Fibroblast of skin of right biceps (primary cell): ENCODE measurements at regions not wholly inside any gene's neighbourhood (a gene's known extent, or its start where the extent isn't known, plus 50 kb on each side); places are given as distances from the start of the nearest gene placed in this dataset.
"Not testable (repeated sequence)": the region's sequence is repeated elsewhere in the genome, so short reads cannot be mapped to it uniquely, and the experiment has no call there.

Experiments
- DNase-seq: peaks from one replicate; pipeline ENCODE4 v3.0.0-alpha.2; 2013

DNA sequence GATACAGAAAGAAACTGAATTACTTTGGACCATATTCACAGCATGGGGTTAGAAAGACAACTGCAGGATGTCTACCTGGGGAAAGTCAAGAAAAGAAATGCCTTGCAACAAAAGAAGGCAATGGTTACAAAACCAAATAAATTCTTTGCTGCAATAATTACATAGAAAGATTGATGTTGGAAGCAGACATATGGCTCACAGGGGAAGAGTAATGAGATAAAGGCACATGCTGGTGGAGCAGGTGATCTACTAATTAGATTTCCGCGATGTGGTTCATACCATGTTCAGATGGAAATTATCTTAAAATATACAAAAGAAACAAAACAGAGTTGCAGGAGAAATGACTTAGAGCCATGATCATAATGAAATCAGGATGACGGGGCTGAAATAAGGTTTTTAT is 718.8 kb upstream of the PKDCC start:
- no peak for DNase-seq

DNA sequence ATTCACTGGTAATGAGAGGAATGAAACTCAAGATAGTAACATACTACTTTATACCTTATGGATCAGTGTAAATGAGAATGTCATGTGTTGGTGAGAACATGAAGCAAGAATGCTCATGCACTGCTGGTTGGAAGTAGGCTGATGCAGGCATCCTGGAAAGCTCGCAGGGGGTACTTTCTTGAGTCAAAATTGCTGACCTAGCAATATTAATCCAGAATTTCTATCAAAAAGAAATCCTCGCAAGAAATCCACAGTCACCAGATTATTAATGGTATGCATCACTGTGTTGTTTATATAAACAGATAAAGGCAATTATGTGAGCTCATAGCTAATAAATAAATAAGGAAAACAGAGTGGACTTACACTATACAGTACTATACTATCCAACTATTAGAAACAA is 713.7 kb upstream of the PKDCC start:
- DNase-seq = no peak

DNA sequence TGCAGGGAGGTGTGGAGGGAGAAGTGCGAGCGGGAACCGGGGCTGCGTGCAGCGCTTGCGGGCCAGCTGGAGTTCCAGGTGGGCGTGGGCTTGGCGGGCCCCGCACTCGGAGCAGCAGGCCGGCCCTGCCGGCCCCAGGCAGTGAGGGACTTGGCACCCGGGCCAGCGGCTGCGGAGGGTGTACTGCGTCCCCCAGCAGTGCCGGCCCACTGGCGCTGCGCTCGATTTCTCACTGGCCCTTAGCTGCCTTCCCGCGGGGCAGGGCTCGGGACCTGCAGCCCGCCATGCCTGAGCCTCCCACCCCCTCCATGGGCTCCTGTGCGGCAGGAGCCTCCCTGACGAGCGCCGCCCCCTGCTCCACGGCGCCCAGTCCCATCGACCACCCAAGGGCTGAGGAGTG is 712.2 kb upstream of the PKDCC start:
- DNase-seq = not testable (repeated sequence)

DNA sequence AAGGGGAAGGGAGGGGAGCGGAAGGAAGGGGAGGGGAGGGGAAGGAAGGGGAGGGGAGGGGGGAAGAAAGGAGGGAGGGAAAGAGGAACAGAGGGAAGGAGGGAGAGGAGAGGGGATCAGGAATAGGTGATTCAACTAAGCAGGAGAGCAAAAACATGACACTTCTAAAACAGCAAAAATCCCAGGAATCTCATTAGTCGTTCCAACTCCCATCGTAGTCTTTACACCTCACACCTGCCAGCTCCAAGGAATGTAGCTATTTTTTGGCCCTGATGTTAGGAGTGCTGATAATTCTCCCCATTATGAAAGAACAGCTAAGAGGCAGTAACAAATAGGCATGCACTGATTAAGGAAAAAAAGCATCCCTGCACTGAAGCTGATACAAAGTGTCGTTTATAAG is 709.9 kb upstream of the PKDCC start:
- DNase-seq = no peak

DNA sequence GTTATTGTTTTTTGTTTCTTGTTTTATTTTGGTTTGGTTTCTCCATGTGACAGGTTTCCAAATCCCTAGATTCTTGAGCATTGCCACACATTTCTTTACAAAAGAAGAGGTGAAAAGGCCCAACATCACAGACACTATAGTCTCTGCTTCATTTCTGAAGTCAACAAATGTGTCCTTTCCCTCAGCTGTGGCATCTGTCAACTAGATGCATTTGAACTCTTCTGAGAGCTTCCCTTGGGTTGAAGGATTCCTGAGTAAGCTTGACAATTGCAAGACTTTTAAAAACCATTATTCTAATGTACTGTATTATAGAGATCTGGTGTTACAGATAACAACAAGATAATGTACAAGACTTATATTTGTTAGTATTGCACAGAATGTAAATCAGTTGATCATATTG is 703.3 kb upstream of the PKDCC start:
- DNase-seq = no peak

DNA sequence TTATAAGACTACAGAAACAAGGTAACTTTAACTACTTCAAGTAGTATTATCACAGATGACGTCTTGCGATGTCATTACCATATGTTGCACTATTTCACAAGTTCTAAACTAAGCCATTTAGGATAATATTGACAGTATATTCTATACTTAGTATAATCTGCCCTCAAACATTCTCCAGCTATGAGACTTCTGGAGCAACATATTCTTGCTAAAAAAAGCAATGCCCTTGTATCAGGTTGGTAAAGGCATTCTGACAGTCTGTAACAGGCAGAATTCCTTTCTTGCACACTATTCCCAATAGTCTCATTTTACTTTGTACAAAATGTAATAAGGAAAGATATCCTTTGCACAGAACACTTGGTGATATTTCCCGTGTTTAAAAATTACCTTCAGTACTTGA is 694.8 kb upstream of the PKDCC start:
- no peak for DNase-seq

DNA sequence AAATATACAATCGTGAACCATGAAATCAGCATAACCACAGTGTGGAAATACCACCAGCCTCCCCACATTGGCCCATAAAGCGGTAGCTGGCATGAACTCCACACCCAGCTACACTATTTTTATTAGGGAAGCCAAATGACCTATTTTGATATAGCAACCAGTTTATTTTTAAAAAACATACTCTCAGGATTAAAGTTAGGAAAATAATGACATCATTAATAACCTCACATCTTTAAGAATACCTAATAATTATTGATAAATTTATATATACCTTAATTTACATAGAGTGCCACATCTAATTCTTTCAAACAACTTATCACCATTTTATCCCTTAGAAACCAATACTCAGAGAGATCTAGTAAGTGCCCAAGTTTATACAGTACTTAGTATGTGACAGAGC is 692.0 kb upstream of the PKDCC start:
- no peak for DNase-seq

DNA sequence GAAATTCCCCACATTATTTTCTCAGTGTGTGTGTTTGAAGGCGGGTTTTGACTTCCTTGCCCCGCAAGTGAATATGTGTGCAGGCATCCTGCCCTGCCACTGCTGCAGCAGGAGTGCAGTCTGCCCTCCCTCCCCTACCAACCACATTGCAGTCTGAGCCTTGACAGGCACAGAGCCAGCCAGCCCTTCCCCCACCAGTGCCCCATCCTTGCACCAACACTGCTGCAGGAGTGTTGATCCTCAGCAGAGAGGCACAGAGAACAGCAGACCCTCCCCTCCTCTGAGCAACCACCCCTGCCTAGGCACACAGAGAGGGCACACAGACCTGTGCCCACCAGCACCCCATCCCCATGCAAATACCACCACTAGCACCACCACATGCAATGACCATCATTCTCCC is 683.0 kb upstream of the PKDCC start:
- DNase-seq = no peak

DNA sequence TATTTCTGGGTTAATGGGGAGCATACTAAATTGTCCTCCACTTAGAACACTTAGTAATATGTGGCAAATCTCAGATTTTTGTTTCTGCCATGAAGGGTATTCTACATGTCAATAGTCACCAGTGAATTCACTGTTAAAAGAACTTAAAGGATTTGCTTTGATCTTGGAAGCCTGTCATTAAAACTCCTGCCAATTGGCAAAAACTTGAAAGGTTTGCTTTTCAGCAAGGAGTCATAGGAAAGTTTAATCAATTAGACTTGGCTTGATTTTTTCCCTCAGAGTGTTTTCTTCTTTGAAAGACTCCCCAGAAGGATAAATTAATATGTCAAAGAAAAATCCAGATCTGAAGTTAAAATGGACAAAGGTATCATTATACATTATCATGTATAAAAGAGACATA is 671.9 kb upstream of the PKDCC start:
- no peak for DNase-seq

DNA sequence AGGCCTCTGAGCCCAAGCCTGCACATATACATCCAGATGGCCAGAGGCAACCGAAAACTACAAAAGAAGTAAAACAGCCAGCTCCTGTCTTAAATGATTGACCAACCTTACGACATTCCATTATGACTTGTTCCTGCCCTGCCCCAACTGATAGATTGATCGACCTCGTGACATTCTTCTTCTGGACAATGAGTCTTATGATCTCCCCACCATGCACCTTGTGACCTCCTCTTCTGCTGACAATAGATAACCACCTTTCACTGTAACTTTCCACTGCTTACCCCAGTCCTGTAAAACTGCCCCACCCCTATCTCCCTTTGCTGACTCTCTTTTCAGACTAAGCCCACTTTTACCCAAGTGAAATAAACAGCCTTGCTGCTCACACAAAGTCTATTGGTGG is 670.0 kb upstream of the PKDCC start:
- no peak for DNase-seq

DNA sequence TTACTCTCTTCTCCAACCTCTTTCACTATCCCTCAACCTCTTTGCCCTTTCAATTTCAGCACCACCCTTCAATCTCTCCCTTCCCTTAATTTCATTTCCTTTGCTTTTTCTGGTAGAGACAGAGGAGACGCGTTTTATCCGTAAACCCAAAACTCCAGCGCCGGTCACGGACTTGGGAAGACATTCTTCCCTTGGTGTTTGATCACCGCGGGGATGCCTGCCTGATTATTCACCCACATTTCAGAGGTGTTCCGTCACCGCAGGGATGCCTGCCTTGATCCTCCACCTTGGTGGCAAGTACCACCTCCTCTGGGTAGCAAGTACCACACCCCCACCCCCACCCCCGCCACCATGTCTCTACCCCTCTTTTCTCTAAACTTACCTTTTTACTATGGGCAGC is 669.4 kb upstream of the PKDCC start:
- DNase-seq = no peak

DNA sequence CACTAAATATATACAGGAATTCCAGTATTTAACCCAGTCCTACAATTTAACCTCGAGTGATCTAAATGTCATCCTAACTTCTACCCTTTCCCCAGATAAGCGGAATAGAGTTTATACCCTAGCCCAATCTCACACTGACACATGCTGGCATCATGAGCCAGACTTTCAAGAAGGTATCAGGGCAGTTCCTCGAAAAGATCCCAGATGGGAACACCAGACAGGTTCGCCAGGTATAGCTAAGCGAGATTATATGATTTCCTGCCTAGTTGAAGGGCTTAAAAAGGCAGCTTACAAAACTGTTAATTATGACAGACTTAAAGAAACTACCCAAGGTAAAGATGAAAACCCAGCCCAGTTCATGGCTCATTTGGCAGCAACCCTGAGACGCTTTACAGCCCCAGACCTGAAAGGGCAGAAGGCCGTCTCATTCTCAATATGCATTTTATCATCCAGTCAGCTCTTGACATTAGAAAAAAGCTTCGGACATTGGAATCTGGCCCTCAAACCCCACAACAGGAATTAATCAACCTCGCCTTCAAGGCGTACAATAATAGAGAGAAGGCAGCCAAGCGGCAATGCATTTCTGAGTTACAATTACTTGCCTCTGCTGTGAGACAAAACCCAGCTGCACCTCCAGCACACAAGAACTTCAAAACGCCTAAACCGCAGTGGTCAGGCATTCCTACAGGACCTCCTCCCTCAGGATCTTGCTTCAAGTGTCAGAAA is 668.2 kb upstream of the PKDCC start:
- DNase-seq = no peak

DNA sequence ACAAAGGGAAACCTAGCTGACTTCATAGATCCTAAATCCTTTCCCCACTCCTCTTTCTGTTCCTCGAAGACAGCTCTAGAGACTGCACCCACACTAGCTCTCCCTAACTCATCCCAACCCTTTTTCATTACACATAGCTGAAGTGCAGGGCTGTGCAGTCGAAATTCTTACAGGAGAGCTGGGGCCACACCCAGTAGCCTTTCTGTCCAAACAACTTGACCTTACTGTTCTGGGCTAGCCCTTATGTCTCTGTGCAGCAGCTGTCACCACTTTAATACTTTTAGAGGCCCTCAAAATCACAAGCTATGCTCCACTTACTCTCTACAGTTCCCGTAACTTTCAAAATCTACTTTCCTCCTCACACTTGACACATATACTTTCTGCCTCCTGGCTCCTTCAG is 666.1 kb upstream of the PKDCC start:
- DNase-seq = no peak

DNA sequence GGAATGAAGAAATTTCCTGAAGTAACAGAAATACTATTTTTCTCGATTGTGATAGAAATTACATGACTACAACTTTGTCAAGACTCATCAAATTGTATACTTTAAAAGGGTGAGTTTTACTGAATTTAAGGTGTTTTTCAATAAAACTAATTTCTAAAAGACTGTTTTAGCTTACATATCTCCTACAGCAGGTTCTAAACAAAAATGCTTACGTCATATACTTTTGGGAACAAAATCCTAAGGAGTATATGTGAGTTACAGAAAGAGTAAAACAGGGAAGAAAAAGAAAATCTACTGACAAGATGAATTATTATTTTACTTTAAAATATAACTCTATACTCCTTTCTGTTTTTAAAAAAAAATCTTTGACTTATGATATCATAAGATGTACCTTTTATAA is 660.3 kb upstream of the PKDCC start:
- no peak for DNase-seq

DNA sequence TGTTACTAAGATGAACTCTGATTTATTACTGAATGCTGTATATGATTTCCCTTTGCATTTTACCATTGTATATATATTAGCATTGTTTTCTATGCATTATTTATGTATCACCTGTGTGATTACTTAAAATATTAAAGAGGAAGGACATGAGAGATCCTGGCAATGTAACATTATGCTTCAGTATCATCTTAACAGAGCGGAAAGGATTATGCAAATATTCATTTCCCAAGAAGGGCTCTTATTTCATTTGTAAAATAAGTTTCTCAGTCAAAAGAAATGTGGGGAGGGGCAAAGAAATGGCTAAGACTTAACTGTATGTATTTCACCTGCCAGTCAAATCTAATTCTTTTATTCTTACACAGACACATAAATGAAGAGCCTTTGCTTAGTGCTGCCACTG is 654.2 kb upstream of the PKDCC start:
- DNase-seq = no peak

DNA sequence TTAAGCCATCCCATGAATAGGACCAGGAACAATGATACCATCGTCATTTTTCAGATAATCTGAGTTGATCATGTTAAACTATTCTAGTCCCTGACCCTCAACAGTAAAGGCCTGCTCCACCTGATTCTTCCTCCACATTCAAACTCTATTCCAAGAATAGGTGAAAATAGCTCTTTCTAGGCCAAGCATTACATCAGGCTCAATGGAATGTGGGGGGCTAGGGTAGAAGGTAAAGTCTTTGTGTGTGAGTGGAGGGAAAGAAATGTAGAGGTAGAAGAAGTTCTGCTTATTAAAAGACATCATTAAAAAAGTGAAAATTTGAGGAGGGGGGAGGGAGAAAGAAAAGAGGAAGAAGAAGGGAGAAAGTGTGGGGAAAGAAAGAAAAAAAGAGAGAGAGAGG is 653.3 kb upstream of the PKDCC start:
- DNase-seq = no peak

DNA sequence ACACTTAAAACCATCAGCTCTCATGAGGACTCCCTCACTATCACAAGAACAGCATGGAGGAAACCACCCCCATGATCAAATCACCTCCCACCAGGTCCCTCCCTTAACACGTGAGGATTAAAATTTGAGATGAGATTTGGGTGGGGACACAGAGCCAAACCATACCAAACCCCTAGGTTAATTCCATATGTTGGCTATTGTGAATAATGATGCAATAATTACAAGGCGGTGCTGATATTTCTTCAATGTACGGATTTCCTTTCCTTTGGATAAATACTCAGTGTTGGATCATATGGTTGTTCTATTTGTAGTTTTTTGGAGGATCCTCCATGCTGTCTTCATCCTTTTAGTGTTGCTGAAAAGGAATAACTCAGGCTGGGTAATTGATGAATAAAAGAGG is 652.1 kb upstream of the PKDCC start:
- DNase-seq = no peak

DNA sequence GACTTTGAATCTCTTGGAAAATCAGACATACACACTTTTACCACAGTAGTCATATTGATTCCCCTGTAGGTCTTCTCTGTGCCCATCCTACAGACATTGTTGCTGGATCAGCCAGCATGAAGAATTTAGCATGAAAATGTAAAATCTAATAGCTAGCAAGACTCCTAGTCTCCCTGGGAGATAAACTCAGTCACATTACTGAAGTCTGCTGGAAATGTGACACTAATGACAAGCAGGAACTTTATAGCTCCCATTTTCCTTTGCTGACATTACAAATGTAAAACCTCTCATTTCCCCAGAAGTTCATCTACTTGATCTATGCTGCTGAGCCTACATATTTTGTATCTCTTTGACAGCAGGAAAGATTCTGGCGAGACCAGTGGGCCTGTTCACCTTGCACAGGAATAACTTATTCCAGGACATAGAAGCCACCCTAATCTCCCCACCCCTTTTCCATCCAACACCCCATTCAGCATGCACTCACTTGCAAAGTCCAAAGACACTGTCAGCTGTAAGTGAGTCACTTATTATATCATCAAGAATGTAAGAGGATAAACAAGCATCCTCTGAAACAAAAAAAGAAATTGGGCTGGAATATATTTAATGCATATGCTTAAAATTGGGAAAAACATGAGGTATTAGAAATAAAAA is 648.3 kb upstream of the PKDCC start:
- DNase-seq = no peak

DNA sequence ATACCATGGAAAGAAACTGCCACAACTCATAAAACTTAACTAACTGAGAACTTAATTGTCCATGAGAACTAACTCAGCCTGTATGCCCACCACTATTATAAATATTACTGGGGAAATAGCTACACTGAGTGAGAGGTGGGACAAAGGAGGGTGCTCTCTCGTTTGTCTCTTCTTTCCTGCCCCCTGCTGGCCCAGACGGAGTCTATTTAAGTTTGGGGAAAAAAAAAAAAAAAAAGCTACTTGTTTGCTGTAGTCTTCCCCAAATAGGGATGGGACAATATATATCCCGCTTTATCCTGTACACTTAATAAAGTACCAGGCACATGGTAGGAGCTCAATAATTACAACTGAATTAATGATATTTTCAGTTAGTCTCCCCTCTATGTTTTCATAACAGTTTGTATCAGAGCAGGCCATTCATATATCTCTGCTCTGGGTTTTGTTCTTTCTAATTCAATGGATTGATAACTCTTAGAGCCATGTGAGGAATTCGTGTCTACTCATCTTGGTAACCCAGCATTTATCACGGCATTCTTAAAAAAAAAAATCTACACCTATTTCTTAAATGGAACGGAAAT is 647.6 kb upstream of the PKDCC start:
- DNase-seq = peak; percentile 16

DNA sequence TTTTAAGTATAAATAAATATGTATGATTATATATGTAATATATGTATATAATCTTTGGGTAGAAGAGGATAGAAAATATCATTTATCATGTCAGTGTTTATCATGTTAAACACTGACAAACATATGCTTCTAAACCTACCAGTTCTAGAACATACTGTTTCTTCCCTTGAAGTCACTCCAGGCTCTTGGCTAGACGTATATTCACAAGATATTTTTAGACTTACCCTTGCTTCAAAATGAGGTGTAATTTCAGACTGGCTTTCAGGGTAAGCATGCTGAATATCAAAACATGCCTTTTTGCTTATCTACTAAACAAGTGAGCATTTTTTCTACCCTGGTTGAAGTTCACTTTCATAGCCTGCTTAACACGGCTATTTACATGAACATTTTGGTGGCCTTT is 642.4 kb upstream of the PKDCC start:
- no peak for DNase-seq

DNA sequence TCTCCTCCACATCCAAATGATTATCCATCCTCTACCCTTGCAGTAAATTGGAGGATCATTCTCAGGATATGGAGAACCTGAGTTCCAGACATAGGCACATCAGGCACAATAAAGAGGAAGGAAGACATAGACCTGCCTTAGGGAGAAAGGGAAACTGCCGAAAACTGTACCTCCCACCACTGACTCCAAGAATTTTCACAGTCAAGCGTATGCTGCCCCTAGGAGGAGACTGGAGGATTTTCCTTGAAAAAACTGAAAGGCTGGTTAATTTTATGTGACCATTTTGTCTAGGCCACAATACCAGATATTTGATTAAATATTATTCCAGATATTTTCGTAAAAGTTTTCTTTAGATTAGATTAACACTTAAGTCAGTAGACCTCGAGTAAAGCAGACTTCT is 638.5 kb upstream of the PKDCC start:
- DNase-seq = no peak

DNA sequence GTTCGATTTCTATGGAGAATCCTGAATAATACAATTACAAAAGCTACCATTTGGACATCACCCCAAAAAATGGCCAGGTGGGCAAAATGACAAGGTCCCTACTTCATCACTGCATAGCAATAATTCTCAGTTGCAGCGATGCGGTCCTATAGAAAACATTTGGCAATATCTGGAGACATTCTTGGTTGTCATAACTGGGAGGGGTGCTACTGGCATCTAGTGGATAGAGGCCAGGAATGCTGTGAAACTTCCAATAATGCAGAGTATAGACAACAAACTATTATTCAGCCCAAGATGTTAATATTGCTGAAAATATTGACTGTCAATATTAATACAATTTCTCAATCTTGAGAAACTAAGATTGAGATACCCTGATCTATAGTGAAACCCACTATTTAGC is 637.8 kb upstream of the PKDCC start:
- DNase-seq = no peak

DNA sequence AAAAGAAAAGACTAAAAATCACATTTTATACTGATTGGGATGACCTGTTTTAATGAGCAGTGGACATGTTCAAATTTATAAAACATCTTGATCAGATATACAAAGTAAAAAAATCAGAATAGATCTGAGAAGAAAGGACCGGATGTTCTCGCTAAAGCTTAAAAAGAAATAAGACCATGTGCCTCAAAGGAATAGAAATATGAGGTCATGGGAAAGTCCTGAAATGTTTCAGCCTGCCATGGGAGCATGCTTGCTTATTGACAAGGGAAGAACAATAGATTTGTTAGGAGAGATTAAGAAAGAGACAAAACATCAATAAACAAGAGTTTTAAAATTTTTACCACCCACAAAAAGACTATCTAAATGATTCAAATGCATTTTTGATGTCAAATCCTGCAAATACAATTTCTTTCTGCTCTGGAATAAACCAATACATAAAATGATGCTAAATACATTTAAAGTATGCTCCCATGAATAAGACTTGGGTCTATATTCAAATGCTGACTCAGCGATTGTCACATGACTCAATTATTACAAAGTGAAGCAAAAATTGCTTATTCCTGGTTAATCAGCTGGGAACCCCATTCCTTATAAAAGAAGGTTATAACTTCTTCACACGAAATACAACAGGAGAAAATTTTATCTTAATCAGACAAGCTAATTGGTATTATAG is 633.9 kb upstream of the PKDCC start:
- DNase-seq = no peak
